DND-41 (cell line): ENCODE measurements at regions not wholly inside any gene's neighbourhood (a gene's known extent, or its start where the extent isn't known, plus 50 kb on each side); places are given as distances from the start of the nearest gene placed in this dataset.

ENCODE experiments used
- ATAC-seq: fragments of 200-7000 bp; cut with Tn5 transposase; 3 replicates; pipeline ENCODE4 v1.9.1; 2021; ENCODE audit warnings: low read depth; ENCODE audit not compliant: insufficient read depth
- DNase-seq: peaks from one replicate; pipeline ENCODE4 v3.0.0-alpha.2; 2020
- H2AFZ ChIP-seq: 2 replicates; pipeline ENCODE4 v1.6.0; 2012; ENCODE audit warnings: low read depth, low read length
- H3K27ac ChIP-seq: 2 replicates; pipeline ENCODE4 v1.5.1; 2012; ENCODE audit warnings: low read length, inconsistent platforms
- H3K27me3 ChIP-seq: fragments of 200-600 bp; sonication (generic); 2 replicates; pipeline ENCODE4 v1.6.0; 2012; ENCODE audit warnings: low read length, mild to moderate bottlenecking, inconsistent platforms; ENCODE audit not compliant: insufficient read depth, poor library complexity
- H3K36me3 ChIP-seq: 2 replicates; pipeline ENCODE4 v1.5.1; 2012; ENCODE audit warnings: low read length, inconsistent platforms; ENCODE audit not compliant: insufficient read depth
- H3K4me1 ChIP-seq: 2 replicates; pipeline ENCODE4 v1.5.1; 2012; ENCODE audit warnings: mild to moderate bottlenecking, low read length; ENCODE audit not compliant: insufficient read depth
- H3K4me2 ChIP-seq: 2 replicates; pipeline ENCODE4 v1.6.0; 2012; ENCODE audit warnings: mild to moderate bottlenecking, moderate library complexity, low read length, inconsistent platforms; ENCODE audit not compliant: insufficient read depth
- H3K4me3 ChIP-seq, 2 experiments: fragments of 200-600 bp in 1 of 2; shearing (Covaris generic) in 1 of 2; 2 replicates each; pipeline ENCODE4 v1.5.1; 2012 to 2016; ENCODE audit warnings: inconsistent platforms in 2 of 2, low read length in 2 of 2, mild to moderate bottlenecking in 2 of 2, low read depth in 1 of 2, moderate library complexity in 1 of 2
- H3K79me2 ChIP-seq: 2 replicates; pipeline ENCODE4 v1.6.0; 2012; ENCODE audit warnings: low read length, inconsistent platforms; ENCODE audit not compliant: insufficient read depth
- H3K9ac ChIP-seq: 2 replicates; pipeline ENCODE4 v1.6.0; 2012; ENCODE audit warnings: low read depth, mild to moderate bottlenecking, inconsistent platforms, low read length, moderate library complexity
- H3K9me3 ChIP-seq: 2 replicates; pipeline ENCODE4 v1.5.1; 2012; ENCODE audit warnings: low read length, moderate library complexity, mild to moderate bottlenecking, inconsistent platforms; ENCODE audit not compliant: insufficient read depth, severe bottlenecking
- H4K20me1 ChIP-seq: 2 replicates; pipeline ENCODE4 v1.6.0; 2012; ENCODE audit warnings: low read length; ENCODE audit not compliant: insufficient read depth
- EZH2 ChIP-seq: IDR thresholded peaks from 3 replicates; pipeline ENCODE4 v1.6.1; 2012; ENCODE audit warnings: borderline replicate concordance, low read depth, mild to moderate bottlenecking, moderate library complexity, low read length, inconsistent platforms; ENCODE audit not compliant: severe bottlenecking
- TF ChIP-seq, protein P1 (sequence below): IDR thresholded peaks from 2 replicates; pipeline ENCODE4 v1.5.1; 2012; ENCODE audit warnings: borderline replicate concordance, low read length, moderate library complexity, mild to moderate bottlenecking; ENCODE audit not compliant: poor library complexity, severe bottlenecking; ENCODE audit errors: extremely low read depth

DNA sequence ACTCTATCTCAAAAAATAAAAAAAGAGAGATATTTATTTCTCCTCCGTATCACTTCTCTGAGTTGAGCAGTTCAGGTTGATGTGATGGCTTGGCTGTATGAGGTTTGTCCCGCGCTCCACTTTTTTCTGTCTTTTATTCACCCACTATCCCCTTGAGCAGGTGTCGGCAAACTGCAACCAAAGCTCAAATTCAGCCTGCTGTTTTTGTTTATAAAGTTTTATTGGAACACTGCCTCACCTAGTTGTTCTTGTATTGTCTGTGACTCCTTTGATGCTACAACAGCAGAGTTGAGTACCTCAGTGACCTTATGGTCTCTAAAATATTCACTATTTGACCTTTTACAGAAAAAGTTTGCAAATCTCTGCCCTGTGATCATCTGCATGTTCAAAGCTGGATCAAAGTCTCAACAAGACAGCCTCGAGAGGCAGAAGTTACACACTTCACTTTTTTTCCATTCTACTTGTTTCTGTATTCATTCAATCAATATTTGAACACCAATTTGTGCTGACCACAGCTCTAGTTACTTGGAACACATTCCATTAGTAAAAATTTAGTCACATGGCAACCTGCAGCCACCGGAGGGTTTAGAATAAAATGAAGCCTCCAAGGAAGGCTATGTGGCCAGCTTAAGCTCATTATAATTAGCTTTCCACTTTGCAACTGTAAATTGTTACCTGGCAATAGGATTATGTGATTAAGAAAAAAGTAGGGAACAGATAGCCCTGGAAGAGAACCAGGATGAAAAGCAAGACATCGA is 945.8 kb downstream of the KCNJ2 start:
- H2AFZ ChIP-seq, result no peak overlapping the region
- H3K9ac ChIP-seq, result no peak overlapping the region
- no peaks in the 10 kb centered on the region for H3K27me3 ChIP-seq
- DNase-seq (no peak), ATAC-seq (no peak)
- H3K27ac ChIP-seq, result no peak overlapping the region
- no peaks in the 10 kb centered on the region for H3K79me2 ChIP-seq
- H3K36me3 ChIP-seq, result no peaks in the 10 kb centered on the region
- no peaks in the 10 kb centered on the region for H4K20me1 ChIP-seq
- no peaks in the 10 kb centered on the region for H3K4me1 ChIP-seq
- no peak overlapping the region for H3K4me3 ChIP-seq
- H3K4me2 ChIP-seq, result no peak overlapping the region
- no peaks in the 10 kb centered on the region for H3K9me3 ChIP-seq
- TF ChIP-seq, protein P1, sequence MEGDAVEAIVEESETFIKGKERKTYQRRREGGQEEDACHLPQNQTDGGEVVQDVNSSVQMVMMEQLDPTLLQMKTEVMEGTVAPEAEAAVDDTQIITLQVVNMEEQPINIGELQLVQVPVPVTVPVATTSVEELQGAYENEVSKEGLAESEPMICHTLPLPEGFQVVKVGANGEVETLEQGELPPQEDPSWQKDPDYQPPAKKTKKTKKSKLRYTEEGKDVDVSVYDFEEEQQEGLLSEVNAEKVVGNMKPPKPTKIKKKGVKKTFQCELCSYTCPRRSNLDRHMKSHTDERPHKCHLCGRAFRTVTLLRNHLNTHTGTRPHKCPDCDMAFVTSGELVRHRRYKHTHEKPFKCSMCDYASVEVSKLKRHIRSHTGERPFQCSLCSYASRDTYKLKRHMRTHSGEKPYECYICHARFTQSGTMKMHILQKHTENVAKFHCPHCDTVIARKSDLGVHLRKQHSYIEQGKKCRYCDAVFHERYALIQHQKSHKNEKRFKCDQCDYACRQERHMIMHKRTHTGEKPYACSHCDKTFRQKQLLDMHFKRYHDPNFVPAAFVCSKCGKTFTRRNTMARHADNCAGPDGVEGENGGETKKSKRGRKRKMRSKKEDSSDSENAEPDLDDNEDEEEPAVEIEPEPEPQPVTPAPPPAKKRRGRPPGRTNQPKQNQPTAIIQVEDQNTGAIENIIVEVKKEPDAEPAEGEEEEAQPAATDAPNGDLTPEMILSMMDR, result no peak
- no peak for TF ChIP-seq EZH2

DNA sequence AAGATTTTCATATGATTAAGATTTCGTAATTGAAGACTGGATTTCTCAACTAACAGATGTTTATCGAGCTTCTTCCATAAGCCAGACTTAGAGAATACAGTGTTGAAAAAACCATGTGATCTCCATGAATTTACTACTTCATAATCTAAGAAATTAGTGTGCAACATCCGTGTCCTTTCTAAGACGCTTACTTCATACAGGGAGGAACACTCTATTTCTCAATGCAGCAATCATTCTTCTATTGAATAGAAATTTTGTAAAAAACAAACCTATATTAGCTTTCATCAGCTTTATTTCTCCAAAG is 946.3 kb downstream of the KCNJ2 start:
- no peaks in the 10 kb centered on the region for H3K36me3 ChIP-seq
- no peak overlapping the region for H3K4me2 ChIP-seq
- TF ChIP-seq EZH2, result no peak
- TF ChIP-seq, protein P1, result no peak
- no peak overlapping the region for H3K27ac ChIP-seq
- no peaks in the 10 kb centered on the region for H3K9me3 ChIP-seq
- ATAC-seq (no peak), DNase-seq (no peak)
- H3K27me3 ChIP-seq, result no peaks in the 10 kb centered on the region
- no peaks in the 10 kb centered on the region for H3K4me1 ChIP-seq
- H3K4me3 ChIP-seq, result no peak overlapping the region
- no peak overlapping the region for H2AFZ ChIP-seq
- no peaks in the 10 kb centered on the region for H3K79me2 ChIP-seq
- H4K20me1 ChIP-seq, result no peaks in the 10 kb centered on the region
- H3K9ac ChIP-seq, result no peak overlapping the region

DNA sequence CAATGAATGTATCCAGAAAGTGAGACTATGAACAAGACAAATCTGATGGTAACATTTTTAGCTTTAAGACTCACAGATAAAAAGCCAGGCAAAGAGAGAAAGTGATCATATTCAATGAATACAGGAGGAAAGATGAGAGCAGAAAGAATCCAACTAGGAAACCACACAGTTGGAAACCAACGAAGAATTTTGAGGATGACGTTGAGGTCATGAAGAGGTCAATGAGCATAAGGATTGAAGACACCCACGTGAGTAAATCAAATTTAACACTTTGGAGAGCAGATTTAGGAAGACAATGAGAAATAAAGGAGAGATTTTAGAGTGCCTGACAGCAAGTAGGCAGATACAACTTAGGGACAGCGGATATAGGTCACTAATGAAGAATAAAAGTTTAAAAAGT is 948.1 kb downstream of the KCNJ2 start:
- ATAC-seq, result no peak
- no peaks in the 10 kb centered on the region for H3K79me2 ChIP-seq
- no peaks in the 10 kb centered on the region for H3K9me3 ChIP-seq
- H3K9ac ChIP-seq, result no peak overlapping the region
- H3K36me3 ChIP-seq, result no peaks in the 10 kb centered on the region
- no peak overlapping the region for H2AFZ ChIP-seq
- H3K4me1 ChIP-seq, result no peaks in the 10 kb centered on the region
- no peak overlapping the region for H3K4me2 ChIP-seq
- H3K27ac ChIP-seq, result no peak overlapping the region
- no peak overlapping the region for H3K4me3 ChIP-seq
- TF ChIP-seq, protein P1, result no peak
- TF ChIP-seq EZH2, result no peak
- H3K27me3 ChIP-seq, result no peaks in the 10 kb centered on the region
- no peaks in the 10 kb centered on the region for H4K20me1 ChIP-seq
- no peak for DNase-seq

DNA sequence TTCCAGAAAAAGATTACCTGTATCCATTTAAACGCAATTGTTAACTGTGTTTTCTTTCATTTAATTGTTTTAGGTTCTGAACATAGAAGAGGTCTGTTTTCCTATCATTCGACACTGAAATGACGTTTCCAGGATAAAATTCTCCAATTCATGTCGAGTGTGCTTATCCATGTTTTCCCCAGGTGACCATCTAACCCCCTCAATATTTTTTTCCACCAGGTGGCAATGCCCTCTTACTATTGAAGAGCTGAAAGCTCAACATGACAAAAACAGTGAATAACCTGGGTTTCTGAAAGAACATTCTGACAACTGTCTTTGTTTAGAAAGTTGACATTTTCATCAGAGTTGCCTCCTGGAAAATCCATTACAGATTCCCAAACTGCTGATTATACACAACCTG is 948.7 kb downstream of the KCNJ2 start:
- no peaks in the 10 kb centered on the region for H3K4me1 ChIP-seq
- H3K4me2 ChIP-seq, result no peak overlapping the region
- no peak overlapping the region for H3K9ac ChIP-seq
- ATAC-seq, result no peak
- no peaks in the 10 kb centered on the region for H3K79me2 ChIP-seq
- H3K4me3 ChIP-seq, result no peak overlapping the region
- no peaks in the 10 kb centered on the region for H3K9me3 ChIP-seq
- H2AFZ ChIP-seq, result no peak overlapping the region
- no peaks in the 10 kb centered on the region for H4K20me1 ChIP-seq
- peak; percentile 26 for DNase-seq
- H3K27ac ChIP-seq, result no peak overlapping the region
- no peaks in the 10 kb centered on the region for H3K36me3 ChIP-seq
- no peak for TF ChIP-seq EZH2
- TF ChIP-seq, protein P1, result peak; percentile 55
- no peaks in the 10 kb centered on the region for H3K27me3 ChIP-seq
